HG02642 (cell line): ENCODE measurements at regions not wholly inside any gene's neighbourhood (a gene's known extent, or its start where the extent isn't known, plus 50 kb on each side); places are given as distances from the start of the nearest gene placed in this dataset.
"Not testable (repeated sequence)": the region's sequence is repeated elsewhere in the genome, so short reads cannot be mapped to it uniquely, and the experiment has no call there.

Experiments used
- ATAC-seq: cut with Tn5 transposase; IDR thresholded peaks from one replicate; pipeline ENCODE4 v1.9.1; 2021; ENCODE audit warnings: mild to moderate bottlenecking; ENCODE audit not compliant: unreplicated experiment, poor library complexity

GRCh38 chr6:137402143-137402680 lies 92.0 kb downstream of the OLIG3 start:
- no peak for ATAC-seq

- ATAC-seq: no peak
Observed at GRCh38 chr6:137401088-137401487, 93.1 kb downstream of the OLIG3 start.

- ATAC-seq: no peak
Observed at GRCh38 chr6:137399881-137400443, 94.2 kb downstream of the OLIG3 start.

- ATAC-seq: no peak
Observed at GRCh38 chr6:137395316-137395715, 98.9 kb downstream of the OLIG3 start.

- ATAC-seq: no peak
Observed at GRCh38 chr6:137391061-137391814, 103.0 kb downstream of the OLIG3 start.

GRCh38 chr6:137390334-137390733 lies 103.9 kb downstream of the OLIG3 start:
- ATAC-seq: no peak

- peak; percentile 80 for ATAC-seq
Observed at GRCh38 chr6:137389150-137389704, 105.0 kb downstream of the OLIG3 start.

GRCh38 chr6:137387096-137387764 lies 107.0 kb downstream of the OLIG3 start:
- ATAC-seq: no peak

GRCh38 chr6:137383287-137383686 lies 110.9 kb downstream of the OLIG3 start:
- not testable (repeated sequence) for ATAC-seq

GRCh38 chr6:137378090-137378369 lies 116.2 kb downstream of the OLIG3 start:
- ATAC-seq: no peak

GRCh38 chr6:137373296-137373695 lies 120.9 kb downstream of the OLIG3 start:
- no peak for ATAC-seq

GRCh38 chr6:137372532-137372931 lies 121.7 kb downstream of the OLIG3 start:
- no peak for ATAC-seq

- ATAC-seq: no peak
Observed at GRCh38 chr6:137371634-137372016, 122.6 kb downstream of the OLIG3 start.

- peak; percentile 70 for ATAC-seq
Observed at GRCh38 chr6:137370871-137371633, 123.1 kb downstream of the OLIG3 start.

GRCh38 chr6:137369136-137369535 lies 125.1 kb downstream of the OLIG3 start:
- no peak for ATAC-seq

GRCh38 chr6:137365707-137366437 lies 128.3 kb downstream of the OLIG3 start:
- no peak for ATAC-seq

GRCh38 chr6:137363805-137364138 lies 130.4 kb downstream of the OLIG3 start:
- no peak for ATAC-seq

GRCh38 chr6:137362878-137363804 lies 131.1 kb downstream of the OLIG3 start:
- no peak for ATAC-seq

- ATAC-seq: no peak
Observed at GRCh38 chr6:137361701-137362100, 132.5 kb downstream of the OLIG3 start.
